LHCN-M2 (cell line): ENCODE measurements at regions not wholly inside any gene's neighbourhood (a gene's known extent, or its start where the extent isn't known, plus 50 kb on each side); places are given as distances from the start of the nearest gene placed in this dataset.
"Not testable (repeated sequence)": the region's sequence is repeated elsewhere in the genome, so short reads cannot be mapped to it uniquely, and the experiment has no call there.

Experiments used
- DNase-seq: peaks from one replicate; pipeline ENCODE4 v3.0.0-alpha.2; 2012; ENCODE audit warnings: low read depth

DNA sequence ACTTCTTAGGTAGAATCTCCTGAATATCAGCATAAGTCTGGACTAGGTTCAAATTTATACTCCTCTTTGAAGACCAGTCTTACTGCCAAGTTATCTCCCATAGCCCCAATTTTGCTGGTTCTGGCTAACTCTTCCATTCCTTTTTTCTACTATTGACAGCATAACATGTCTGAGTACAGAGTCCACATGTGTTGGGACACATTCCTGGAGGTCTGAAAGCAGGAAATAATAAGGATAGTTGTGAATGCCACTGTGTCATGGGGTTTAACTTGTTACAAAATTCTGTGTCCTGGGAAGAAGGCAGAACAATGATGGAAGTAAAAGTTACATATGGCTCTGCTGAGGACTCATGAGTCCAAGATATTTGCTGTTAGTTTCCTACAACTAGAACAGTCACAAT, 57.4 kb upstream of the ZBTB20 start:
- DNase-seq: no peak

DNA sequence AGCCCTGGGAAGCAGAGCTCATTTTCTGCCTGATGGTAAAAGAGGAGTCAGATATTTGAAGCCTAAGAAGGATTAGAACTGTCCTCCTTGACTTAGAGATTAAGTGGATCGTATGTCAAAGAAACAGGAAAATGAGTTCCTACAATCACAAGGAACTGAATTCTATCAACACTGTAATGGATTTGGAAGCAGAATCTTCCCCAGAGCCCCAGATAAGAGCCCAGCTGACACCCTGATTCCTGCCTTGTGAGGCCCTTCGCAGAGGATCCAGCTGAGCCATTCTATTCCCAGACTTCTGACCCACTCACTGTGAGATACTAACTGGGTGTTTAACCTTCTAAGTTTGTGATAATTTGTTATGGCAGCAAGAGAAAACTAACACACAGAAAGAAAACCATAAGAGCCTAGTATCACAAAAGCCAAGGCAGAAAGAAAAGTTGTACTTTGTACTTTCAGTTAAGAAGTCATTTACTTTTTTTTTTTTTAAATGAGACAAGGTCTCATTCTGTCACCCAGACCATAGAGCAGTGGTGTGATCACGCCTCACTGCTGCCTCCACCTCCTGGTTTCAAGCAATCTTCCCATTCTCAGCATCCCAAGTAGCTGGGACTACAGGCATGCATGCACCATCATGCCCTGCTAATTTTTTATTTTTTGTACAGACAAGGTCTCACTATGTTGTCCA, 61.1 kb upstream of the ZBTB20 start:
- DNase-seq: no peak

DNA sequence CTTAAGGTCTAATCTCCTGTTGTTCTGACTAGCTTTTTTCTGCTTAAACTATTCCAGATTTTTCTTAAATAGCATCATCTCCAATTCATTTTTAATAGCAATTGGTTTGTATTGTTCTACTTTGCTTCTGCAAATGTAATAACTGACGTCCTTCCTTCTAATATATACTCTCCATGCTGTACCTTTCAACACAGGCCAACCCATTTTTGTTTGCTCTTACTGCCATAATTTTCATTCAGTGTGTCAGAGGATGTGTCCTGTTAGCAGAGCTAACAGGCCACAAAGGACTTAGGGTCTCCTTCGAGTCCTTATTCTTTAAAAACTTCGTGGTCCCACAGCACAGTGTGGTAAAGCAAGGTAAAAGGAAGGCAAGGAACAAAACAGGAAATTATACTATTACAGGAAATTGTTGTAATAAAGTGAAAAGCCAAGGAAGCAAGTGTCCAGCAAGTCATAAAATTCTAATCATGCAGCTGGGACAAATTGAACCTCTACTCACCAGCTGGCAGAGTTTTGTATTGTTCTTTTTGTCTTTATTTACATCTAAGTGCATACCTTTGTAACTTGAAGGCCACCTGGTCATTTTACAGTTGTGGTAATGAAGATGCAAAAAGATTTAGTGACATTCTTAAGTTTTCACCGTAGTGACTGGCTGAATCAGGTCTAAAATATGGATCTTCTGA, 64.9 kb upstream of the ZBTB20 start:
- DNase-seq: no peak

DNA sequence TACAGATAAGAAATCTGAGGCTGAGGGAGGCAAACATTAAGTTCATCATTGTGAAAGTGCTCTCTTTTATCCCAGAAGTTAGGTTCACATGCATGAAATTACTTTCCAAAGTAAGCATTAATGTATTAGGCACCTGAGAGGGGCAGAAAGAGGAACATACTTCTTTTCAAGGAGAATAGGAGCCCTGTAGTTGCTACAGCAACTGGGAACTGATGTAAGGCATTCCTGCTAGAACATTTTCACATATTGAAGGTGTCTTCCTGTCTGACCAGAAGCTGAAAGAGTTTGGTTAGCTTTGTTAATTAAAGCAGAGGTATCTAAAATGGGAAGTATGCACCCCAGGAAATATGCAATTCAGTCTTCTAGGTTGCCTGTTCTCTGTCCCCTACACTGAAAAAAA, 65.5 kb upstream of the ZBTB20 start:
- DNase-seq: no peak

DNA sequence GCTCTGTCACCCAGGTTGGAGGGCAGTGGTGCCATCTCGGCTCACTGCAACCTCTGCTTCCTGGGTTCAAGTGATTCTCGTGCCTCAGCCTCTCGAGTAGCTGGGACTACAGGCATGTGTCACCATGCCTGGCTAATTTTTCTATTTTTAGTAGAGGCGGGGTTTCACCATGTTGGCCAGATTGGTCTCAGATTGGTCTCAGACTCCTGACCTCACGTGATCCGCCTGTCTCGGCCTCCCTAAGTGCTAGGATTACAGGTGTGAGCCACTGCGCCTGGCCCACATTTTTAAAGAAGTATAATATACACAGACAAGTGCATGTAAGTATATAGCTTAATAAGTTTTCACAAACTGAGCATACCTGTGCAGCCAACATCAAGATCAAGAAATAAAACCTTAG, 66.0 kb upstream of the ZBTB20 start:
- DNase-seq: not testable (repeated sequence)

DNA sequence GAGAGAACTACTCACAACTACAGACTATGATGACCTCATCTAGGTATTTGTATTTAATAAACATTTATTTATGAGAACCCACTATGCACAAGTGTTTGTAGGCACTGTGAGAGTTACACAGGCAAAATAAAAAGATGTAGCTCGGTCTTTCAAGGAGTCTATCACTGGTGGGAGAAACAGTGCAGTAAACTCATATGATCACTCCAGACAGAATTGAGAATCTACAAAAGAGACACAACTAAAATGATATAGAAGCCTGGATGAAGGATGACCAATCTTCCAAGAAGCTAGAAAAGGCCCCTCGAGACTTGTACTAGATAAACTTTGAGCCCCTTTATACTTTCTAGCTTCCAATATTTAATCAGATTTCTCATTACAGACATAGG, 70.2 kb upstream of the ZBTB20 start:
- DNase-seq: no peak

DNA sequence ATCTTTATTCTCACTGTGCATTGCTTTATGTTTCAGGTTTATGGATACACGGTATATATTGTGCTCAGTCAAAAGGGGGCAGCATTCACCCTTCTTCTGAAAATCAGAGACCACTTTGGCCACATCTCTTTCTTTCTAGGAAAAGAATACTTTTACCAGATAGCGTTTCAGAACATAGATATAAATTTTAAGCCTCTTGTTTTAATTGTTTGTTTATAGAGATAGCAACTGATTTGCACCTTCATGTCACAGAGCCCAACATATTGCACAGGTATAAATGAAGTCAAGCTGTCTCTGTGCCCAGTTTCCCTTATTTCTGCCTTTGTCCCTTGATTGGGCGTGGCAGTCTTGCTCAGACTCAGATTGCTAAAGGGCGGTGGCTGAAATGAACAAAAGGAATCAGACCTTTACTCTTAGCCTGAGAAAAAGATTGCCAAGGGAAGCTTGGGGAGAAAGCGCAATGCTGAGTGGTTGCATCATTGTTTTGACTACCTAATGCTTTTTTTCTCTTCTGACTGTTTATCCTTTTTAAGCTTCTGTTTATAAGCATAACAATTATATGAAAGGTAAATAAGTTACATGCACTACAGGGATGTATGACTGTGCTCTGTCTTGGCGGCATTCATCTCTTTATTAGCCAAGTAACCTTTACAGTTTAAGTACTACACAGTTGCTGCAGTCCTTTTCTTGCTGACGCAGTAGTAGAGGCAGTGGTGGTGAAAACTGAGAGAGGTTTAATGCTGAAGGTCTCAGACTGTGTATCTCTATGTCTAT, 70.8 kb upstream of the ZBTB20 start:
- DNase-seq: peak; percentile 63

DNA sequence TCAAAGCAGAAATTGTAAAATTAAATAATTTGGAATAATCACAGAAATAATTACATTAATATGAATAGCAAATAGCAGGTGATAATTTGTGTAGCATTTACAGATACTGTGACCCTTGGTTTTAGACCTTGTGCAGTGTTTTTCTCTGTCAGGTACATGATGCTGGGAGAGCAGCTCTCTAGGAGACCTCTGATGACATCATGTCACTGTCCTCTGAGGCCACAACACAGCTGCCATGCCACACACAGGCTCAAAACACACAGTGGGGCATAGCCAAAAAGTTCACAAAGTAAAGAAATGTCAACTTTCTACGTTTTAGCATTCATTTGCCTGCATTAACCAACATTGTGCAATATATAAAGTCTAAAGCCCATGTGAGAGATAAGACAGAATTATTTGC, 71.8 kb upstream of the ZBTB20 start:
- no peak for DNase-seq

DNA sequence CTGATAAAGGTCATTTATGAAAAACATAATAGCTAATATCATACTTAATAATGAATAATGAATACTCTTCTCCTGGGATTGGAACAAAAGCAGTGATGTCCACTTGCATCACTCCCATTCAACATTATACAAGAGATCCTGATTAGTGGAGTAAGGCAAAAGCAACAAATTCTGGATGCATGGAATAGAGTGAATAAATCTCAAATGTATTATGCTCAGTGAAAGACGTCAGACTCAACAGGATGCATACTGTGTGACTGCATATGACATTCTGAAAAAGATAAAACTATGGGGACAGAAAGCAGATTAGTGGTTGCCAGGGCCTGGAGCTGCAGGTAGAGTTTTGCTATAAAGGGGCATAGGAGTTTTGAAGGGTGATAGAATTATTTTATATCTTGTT, 77.6 kb upstream of the ZBTB20 start:
- DNase-seq: no peak

DNA sequence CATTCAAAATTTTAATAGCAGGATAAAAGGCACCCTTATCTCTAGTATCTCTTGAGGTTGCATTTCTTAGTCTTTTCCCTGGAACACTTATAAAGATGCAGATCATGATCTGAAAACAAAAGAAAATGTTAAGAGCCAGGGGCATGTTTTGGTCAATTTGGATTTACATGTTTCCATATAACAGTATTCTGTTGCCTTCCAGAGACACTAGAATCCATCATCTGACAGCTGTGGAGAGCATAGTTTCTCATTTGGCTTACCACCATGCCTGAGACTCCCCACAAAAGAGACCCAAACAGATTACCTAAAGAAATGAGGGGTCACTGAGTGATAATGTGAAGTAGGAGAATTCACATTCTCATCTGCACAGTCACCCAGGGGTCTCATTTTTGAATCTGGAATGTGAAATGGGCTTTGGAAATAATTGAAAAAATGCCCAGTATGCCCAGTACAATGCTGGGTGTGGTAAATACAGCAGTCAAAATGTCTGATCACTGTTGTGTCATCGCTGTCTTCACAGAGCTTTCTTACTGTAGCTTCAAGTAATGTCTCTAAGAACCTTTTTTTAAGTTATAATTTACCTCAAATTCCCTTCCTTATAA, 79.9 kb upstream of the ZBTB20 start:
- DNase-seq: peak; percentile 19

DNA sequence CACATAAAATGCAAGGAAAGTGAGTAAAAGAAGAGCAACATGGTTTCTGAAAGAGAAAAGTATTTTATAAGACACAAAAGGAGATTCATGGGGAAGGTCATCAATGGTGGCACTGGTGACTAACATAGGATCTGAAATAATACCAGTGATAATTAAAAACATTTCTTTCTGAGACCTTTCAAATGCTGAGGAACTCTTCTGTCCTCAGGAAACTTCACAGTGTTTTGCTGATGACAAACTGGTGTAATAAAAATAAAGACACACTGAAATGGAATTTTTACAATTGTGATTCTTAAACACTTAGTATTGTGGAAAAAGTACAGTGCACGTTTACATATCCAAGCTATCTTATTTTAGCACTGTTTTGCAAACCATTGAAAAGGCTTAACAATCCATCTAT, 80.4 kb upstream of the ZBTB20 start:
- no peak for DNase-seq

DNA sequence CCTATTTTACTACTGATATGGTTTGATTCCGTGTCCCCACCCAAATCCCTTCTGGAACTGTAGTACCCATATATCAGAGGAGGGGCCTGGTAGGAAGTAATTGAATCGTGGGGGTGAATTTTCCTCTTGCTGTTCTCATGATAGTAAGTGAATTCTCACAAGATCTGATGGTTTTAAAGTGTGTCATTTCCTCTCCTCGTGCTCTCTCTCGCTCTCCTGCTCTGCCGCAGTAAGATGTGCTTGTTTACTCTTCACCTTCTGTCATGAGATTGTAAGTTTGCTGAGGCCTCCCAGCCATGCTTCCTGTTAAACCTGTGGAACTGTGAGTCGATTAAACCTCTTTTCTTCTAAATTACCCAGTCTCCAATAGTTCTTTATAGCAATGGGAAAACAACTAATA, 81.2 kb upstream of the ZBTB20 start:
- no peak for DNase-seq

DNA sequence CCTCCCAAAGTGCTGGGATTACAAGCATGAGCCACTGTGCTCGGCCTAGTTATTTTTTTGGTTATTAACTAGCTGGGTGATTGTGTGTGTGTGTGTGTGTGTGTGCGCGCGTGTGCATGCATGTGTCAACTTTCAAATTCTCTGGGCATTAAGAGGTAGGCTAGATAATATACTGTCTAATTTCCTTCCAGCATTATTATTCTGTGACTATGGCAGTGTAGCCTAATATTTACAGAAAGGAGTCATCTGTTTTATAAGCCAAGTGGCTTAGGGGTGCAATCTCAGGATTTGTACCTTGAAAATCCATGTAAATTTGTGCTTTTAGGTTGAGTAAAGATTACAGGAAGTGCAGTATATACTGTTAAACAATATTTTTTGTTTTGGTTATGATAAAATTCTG, 85.1 kb upstream of the ZBTB20 start:
- no peak for DNase-seq

DNA sequence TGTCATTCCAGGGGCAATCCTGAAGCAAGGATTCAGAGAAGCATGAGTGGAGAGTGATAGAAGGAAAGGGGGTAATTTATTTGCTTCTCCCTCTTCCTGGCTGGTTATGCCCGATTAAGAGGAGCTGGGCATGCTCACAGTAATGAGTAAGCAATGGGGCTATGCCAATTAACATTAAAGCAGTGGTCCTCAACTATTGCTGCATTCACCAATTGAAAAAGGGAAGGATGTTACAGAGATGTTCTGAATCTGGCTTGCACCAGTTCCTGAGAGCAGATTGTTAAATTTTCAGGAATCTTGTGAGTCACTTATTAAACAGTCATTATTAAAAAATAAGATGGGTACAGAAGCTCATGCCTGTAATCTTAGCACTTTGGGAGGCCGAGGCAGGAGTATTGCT, 85.9 kb upstream of the ZBTB20 start:
- no peak for DNase-seq

DNA sequence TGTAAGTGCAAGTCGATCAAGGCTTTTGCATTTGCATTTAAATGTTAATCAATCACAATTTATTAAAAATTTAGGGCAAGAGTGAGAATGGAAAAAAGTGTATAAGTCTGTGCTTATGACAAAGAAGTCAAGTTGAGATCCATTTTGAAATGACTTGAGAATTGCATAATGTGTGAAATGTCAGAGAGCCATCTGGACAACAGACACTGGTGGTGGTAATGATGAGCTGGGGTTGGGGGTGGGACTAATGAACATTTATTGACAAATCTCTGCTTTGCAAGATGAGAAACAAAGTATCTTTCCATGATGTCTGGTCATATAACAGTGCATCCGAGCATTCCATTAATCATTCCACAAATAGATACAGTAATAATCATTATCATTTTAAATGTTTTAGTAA, 89.4 kb upstream of the ZBTB20 start:
- DNase-seq: no peak

DNA sequence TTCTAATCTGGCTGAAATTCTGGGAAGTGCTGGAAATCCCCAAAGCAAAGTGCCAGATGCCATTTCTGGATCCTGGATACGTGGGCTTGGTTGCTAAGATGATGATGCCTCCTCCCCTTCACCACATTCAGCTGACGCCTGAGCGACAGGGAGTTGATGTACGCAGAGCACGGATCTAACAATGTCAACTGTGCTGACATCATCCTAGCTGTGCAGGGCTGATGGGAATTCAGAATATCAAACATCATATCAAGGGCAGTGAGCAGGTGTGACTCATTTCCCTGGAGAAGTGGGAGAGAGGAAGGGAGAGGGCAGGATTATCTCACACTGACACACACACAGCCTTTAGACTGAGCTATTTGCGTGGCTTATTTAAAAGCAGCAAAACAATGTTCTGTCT, 92.6 kb upstream of the ZBTB20 start:
- peak; percentile 100 for DNase-seq

DNA sequence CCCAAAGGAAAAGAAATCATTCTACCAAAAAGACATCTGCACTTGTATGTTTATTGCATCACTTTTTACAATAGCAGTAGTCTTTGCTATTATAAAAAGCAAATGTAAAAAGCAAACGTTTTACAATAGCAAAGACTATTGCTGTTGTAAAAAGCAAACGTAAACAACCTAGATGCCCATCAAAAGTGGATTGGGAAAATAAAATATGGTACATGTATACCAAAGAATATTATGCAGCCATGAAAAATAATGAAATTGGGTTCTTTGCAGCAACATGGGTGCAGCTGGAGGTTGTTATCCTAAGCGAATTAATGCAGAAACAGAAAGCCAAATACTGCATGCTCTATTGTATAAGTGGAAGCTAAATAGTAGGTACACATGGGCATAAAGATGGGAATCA, 97.3 kb upstream of the ZBTB20 start:
- no peak for DNase-seq

DNA sequence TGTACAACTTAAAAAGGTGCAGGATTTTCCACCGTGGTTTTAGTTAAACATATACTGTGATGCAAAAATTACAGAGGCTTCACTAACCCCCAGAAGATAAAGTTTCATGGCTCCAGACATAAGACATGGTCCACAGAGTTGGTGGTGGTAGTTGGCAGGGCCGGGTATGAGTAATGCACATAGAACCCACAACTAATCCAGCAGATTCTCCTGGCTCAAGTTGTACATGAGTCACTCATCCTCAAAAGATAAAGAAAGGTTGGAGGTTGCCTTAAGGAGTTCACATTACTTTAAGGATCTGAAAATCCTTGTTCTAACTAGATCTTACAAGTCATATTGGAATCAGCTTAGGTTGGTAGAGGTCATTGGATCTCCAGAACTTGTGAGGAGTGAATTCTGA, 98.3 kb upstream of the ZBTB20 start:
- DNase-seq: peak; percentile 96

DNA sequence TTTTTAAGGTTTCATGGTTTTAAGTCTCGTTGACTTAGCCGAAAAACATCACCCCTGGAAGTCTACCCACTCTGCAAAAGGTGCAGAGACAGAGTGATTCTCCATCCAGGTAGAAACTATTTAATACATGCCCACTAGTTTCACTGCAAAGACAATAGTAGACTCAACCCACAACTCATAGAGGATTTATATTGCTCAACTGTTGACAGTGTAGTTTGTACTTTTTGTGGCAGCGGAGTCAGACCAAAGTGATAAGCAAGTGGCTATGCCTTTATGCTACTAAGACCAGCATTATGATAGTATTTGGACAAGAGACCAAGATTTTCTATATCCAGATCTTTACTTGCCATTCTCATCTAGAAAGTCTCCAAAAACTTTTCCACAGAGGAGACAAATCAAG, 98.8 kb upstream of the ZBTB20 start:
- peak; percentile 34 for DNase-seq

DNA sequence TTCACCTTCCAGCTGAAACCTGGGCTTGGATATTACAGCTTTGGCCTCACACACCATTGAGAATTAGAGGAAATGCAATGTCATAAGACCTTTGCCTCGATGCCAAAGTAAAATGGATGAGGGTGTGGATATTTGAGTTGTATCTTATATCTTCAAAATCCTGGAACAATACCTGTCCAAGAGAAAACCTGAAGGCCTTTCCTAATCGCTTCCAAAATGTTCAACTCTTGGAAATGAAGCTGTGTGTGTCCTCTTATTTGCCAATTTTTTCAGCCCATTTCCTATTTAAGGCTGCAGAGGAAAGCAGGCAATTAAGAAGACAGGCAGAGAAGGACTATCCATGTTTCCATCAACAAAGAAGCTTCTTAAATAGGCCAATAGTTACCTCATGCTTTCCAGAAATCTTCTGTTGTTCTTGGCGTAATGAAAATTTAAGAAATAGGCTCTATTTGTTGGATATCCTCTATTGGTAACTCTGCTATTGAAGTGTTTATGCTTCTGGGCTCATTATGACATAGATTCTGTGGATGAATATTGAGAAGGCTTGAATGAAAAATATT, 99.5 kb upstream of the ZBTB20 start:
- DNase-seq: no peak

DNA sequence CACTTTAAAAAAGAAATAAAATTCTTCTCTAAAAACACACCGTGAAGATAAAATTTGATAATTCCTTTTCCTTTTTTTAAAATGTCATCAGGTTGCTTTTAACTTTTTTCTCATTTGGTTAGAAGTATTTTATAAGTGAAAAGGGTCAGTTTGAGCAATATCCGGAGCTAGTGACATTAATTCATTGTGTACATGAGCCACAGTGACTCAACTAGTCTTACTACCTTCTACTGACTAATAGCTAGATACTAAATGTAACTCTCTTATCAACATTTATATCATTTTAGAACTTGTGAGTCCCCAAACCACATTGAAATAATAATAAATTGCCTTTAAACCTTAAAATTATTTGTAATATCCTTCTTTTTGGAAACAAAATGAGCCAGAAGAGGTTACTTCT, 101.2 kb upstream of the ZBTB20 start:
- peak; percentile 36 for DNase-seq

DNA sequence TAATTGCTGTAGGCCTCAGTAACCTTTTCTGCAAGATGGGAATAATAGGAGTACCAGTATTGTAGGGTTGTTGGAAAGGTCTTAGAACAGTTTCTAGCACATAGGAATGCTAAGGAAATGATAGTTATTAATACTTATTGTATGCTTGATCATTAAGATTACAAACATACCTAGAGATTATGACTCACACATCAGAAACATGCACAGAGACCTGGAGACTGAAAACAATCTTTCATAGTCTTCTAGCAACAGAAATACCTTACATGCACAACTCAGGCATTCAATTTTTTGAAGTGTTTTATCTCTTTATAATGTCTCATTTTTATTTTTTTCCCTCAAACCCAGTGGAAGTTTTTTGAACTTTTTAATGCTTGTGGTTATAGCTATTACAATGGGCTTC, 104.4 kb upstream of the ZBTB20 start:
- no peak for DNase-seq
